NCI-H748 (cell line): ENCODE measurements at regions not wholly inside any gene's neighbourhood (a gene's known extent, or its start where the extent isn't known, plus 50 kb on each side); places are given as distances from the start of the nearest gene placed in this dataset.

Experiments used
- DNase-seq: peaks from one replicate; lab custom pipeline; 2025; ENCODE audit not compliant: unreplicated experiment; lab: John Stamatoyannopoulos, UW

DNA sequence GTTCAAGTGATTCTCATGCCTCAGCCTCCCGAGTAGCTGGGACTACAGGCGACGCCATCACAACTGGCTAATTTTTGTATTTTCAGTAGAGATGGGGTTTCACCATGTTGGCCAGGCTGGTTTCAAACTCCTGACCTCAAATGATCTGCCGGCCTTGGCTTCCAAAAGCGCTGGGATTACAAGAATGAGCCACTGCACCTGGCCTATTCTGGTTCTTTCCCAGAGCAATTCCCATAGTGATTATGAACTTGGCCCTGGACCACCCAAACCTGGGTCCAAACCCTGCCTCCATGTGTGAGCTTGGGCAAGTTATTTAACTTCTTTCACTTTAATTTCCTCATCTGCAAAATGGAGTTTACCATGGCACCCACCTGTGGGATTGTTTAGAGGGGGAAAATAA lies 61.5 kb upstream of the HEPHL1 start:
- DNase-seq, result no peak

DNA sequence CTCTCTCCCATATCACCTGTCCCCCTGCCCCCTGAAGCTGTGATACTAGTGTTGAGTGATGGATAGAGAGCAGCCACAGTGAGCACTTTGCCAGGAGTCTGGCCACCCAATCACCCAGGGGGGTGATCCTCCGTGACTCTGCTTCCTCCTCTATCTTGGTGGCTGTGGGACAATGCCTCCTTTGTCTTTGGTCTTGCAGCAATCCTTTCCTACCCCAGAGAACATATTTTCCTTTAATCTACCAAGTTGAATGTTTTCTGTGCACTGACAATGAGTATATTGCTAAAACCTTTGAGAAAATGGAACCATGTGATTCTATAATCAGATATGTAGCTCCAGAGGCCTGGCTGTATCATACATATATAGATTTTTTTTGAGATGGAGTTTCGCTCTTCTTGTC lies 58.1 kb upstream of the HEPHL1 start:
- no peak for DNase-seq

DNA sequence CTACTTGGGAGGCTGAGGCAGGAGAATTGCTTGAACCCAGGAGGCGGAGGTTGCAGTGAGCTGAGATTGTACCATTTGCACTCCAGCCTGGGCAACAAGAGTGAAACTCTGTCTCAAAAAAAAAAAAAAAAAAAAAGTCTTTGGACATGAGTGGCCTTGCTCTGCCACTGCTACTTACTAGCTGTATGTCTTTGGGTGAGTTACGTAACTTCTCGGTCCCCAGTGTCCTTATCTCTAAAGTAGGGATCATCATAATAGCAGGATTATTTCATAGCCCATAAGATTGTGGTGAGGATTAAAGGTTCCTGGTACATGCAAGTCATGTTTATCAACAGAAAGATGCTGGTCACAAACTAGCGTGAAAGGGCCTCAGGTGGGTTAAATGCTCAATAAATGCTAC lies 53.9 kb upstream of the HEPHL1 start:
- no peak for DNase-seq

DNA sequence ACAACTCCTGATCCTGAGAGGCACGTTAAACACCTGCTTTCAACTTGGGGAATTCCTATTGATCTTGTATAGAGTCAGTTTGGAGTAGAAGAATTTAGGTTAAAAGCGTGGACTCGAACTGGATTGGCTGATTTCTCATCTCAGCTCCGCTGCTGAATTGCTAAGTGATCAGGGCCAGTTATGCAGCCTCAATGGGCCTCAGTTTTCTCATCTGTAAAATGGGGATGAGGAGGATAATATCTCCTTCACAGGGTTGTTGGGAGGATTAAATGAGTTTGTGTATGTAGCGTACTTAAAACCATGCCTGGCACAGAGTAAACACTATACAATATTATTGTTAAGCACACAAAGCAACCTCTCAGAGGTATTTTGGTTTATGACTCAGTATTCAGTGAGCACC lies 53.2 kb upstream of the HEPHL1 start:
- DNase-seq, result no peak

DNA sequence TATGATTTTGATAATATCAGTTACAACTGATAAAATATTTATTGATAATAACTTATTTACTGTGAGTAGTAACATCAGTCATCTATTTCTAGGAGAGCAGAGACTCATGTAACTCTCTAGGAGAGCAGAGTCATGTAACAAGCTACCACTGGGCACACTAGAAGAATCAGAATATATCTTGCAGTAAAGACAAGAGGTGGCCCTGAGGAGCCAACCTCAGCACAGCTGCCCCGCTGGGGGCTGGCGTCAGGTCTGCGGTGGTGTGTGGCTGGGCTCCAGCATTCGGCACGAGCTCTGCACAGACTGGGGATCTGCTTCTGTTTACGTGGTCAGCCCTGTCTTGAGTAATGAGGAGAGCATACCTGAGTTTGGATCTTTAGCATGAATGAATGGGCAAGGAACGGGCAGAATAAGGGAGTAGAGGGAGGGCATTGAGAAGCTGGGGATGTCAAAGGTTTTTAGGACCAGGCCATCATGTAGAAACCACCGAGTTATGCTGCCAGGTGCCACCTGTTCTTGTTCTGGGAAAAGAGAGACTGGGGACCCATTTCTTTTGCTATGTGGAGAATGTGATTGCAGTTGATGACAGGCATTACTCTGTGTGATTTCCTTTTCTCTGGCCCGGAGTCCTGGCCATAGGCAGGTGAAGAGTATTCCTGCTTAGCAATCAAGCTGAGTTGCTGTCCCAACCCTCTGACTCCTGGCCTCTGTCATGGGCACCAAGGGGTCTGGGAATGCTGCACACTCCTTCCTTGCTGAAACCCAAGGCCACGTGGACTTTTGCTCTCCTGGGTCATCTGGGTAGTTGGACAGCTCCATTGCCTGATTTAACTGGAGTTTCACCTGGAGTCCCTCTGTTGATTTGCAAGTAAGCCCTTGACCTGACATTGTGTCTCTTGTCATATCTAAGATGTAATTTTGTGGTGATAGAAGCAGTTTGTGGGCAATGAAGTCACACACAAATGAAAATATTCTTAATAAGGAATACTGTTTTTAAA lies 50.9 kb upstream of the HEPHL1 start:
- DNase-seq, result no peak
